Right cardiac atrium (tissue), 5 donors: ENCODE measurements at regions not wholly inside any gene's neighbourhood (a gene's known extent, or its start where the extent isn't known, plus 50 kb on each side); places are given as distances from the start of the nearest gene placed in this dataset.

ENCODE experiments used
- ATAC-seq, 2 donors: fragments of 200-7000 bp; cut with Tn5 transposase; one replicate each; pipeline versions ENCODE4 v1.8.0 to v1.9.1; 2020; ENCODE audit warnings: moderate library complexity in 2 of 2, mild to moderate bottlenecking in 1 of 2
- DNase-seq, 3 donors: peaks; one replicate each; pipeline ENCODE4 v3.0.0-alpha.2; 2020
- H3K27ac ChIP-seq: one replicate; pipeline ENCODE4 v1.5.1; 2013; ENCODE audit warnings: mild to moderate bottlenecking, low read length, control low read depth, moderate library complexity
- H3K27me3 ChIP-seq: one replicate; pipeline ENCODE4 v1.6.1; 2013; ENCODE audit not compliant: control insufficient read depth, insufficient read depth
- H3K4me1 ChIP-seq: one replicate; pipeline ENCODE4 v1.6.1; 2013; ENCODE audit warnings: low read length; ENCODE audit not compliant: control insufficient read depth, insufficient read depth
- H3K4me3 ChIP-seq: one replicate; pipeline ENCODE4 v1.5.1; 2013; ENCODE audit warnings: low read length, control low read depth
- H3K9me3 ChIP-seq: one replicate; pipeline ENCODE4 v1.6.1; 2013; ENCODE audit warnings: low read length; ENCODE audit not compliant: control insufficient read depth
- WGBS: extraction: QIAGEN DNeasy Blood & Tissue Kit; methylation state at CpG from one replicate; pipeline ENCODE4 v1.1.7; 2013; 5-methylcytosine and 5-hydroxymethylcytosine counted together
- intact Hi-C, 4 donors: fragments of 100-400 bp; cut with DNase I; formaldehyde crosslinking; loops; one replicate each; pipeline versions ENCODE4 v1.11.0 to v1.14.0; 2022 to 2023
- donor health status: healthy with polysubstance abuse.
- donor health status: DM: no; HTN: yes; CAD: no.
- donor health status: DM: no; HTN: no; CAD: no.
- donor health status: DM: no; HTN: yes; CAD: no; lungs with severe emphysema.
- donor health status: DM: yes; HTN: yes; CAD: no.

DNA sequence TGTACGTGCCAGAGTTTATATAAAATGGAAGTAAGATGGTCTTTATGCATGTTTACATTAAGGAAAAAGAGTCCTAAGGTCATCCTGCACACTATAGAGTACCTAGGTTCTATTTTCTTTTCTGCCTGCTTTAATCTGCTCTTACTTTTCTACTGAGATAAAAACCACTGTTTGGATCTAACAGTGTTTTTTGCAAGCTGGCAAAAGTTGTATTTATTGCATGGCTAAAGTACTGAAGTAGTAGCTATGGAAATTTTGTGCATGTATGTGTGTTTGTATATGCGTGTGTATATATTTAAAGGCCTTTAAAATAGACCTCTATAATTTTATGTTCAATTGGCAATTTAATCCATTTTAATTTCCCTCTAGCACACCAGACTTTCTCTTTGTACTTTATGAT, 98.3 kb upstream of the CPSF6 start:
- Histone ChIP-seq H3K4me1 (no peaks in the 10 kb centered on the region), H3K27ac (no peak overlapping the region), H3K27me3 (no peaks in the 10 kb centered on the region), H3K4me3 (no peak overlapping the region), H3K9me3 (peaks cover 2% of the 10 kb centered on the region)
- no peak for DNase-seq
- intact Hi-C loops, result no loop called here
- ATAC-seq, result no peak
- 77% methylated on average over 2 of the region's 2 CpGs for WGBS

DNA sequence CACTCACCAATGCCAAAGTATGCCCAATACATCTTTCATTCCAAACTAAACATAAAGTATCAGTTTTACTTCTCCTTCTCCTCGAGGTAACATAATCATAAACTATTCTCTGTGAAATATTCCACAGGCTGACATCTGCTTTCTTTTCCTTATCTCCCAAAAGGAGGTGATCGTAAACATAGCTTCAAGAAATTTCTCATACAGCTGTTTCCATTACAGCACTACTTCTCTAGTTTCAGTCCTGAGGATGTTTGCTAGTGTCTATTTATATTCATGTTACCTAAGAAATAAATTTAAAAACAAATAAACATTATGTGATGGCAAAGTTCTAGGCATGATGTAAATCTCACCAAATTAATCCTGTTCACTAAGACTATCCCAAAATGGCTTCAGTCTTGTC, 90.1 kb upstream of the CPSF6 start:
- 54% methylated on average over 2 of the region's 2 CpGs for WGBS
- ATAC-seq (no peak), DNase-seq (no peak)
- H3K27ac ChIP-seq, result no peak overlapping the region
- H3K4me3 ChIP-seq, result no peak overlapping the region
- no peaks in the 10 kb centered on the region for H3K9me3 ChIP-seq
- intact Hi-C loops, result no loop called here
- no peaks in the 10 kb centered on the region for H3K27me3 ChIP-seq
- H3K4me1 ChIP-seq, result no peaks in the 10 kb centered on the region

DNA sequence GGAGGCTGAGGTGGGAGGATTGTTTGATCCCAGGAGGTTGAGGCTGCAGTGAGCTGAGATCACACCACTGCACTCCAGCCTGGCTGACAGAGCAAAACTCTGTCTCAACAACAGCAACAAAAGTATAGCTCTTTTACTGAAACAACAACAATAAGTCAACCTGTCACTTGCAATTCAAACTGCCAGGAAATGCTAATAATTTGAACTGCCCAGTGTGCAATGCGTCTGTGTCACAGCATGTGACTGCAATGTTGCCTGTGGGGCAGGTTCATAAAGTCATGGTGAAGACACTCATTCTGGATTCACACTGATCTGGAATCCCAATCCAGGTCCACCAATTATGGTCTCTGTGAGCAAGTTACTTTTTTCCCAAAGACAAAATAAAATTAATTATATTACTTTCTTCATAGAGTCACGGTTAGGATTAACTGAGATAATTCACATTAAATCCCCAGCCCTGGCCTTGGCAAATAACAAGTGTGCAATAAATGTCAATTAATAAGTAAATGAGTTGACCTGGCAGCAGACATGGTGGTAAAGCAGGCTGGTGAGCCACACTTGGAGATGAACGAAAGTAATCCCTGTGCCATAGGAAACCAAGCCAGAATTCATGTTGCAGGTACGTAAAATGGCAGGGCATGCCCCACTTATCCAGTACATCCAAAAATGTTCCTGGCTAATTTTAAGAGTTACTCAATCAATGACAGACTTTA, 89.1 kb upstream of the CPSF6 start:
- no peak for DNase-seq
- Histone ChIP-seq H3K4me3 (no peak overlapping the region), H3K27ac (no peak overlapping the region), H3K9me3 (no peaks in the 10 kb centered on the region), H3K4me1 (no peaks in the 10 kb centered on the region), H3K27me3 (no peaks in the 10 kb centered on the region)
- intact Hi-C loops, result loop anchor here in 2 of 4 donors (5.0 to 10.0 kb wide), 2 partner anchors 102 to 105 kb away; no protein-coding TSS in a partner anchor
- WGBS, result 79% methylated on average over 4 of the region's 4 CpGs
- ATAC-seq, result no peak

- no peak overlapping the region for H3K27ac ChIP-seq
- intact Hi-C loops, result loop anchor here in 2 of 4 donors (5.0 to 10.0 kb wide), 2 partner anchors 102 to 104 kb away; no protein-coding TSS in a partner anchor
- DNase-seq (no peak), ATAC-seq (no peak)
- H3K4me3 ChIP-seq, result no peak overlapping the region
- H3K4me1 ChIP-seq, result no peaks in the 10 kb centered on the region
- 52% methylated on average over 2 of the region's 2 CpGs for WGBS
- no peaks in the 10 kb centered on the region for H3K27me3 ChIP-seq
- no peaks in the 10 kb centered on the region for H3K9me3 ChIP-seq
These were observed 88.6 kb upstream of the CPSF6 start for GRCh38 chr12:69150796-69151127.

- no peak for DNase-seq
- Histone ChIP-seq H3K4me3 (no peak overlapping the region), H3K27me3 (no peaks in the 10 kb centered on the region), H3K4me1 (no peaks in the 10 kb centered on the region), H3K27ac (no peak overlapping the region), H3K9me3 (no peaks in the 10 kb centered on the region)
- intact Hi-C loops, result loop anchor here in 2 of 4 donors (5.0 to 10.0 kb wide), 2 partner anchors 101 to 103 kb away; no protein-coding TSS in a partner anchor
- peak in 1 of 2 donors; percentile 15 for ATAC-seq
- WGBS, result 51% methylated on average over 7 of the region's 7 CpGs
These were observed 88.1 kb upstream of the CPSF6 start for GRCh38 chr12:69151254-69151764.

DNA sequence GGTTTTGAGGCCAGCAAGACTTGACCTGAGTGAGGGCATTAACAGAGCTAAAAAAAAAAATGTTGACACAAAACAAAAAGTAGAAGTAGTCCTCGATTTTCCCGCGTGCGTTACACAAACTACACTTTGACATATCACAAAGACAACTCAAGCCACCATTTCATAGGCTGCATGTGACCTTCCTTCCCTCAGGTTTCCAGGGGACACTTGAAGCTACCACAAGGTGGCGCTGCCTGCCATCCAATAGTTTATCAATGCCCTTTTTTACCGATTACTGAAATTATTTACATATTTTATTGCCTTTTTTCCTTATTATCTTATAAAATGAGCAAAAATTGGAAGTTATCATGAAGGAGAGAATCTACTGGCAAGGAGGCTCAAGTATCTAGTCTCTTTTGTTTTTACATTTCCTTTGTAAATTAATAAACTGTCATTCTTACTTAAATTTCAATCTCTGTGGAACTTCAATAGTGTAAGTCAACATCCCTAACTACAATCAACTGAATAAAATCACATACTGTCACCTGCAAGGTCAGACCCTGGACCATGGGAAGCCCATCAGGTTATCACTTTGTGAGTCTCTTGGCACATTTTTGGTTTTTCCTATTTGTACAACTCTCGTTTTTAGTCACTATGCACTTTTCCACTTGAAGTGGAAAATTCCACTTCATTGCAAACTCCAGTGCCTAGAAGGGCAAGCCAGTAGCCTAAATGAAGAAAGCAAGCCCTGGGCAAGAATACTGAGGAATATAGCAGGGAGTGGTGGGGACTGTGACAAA, 84.6 kb upstream of the CPSF6 start:
- intact Hi-C loops, result loop anchor here (5.0 to 10.0 kb wide), 2 partner anchors 98 to 100 kb away; no protein-coding TSS in a partner anchor
- Histone ChIP-seq H3K4me3 (no peak overlapping the region), H3K27me3 (no peaks in the 10 kb centered on the region), H3K4me1 (no peaks in the 10 kb centered on the region), H3K9me3 (no peaks in the 10 kb centered on the region), H3K27ac (no peak overlapping the region)
- DNase-seq (peak; percentile 65 to 87 (median 81)), ATAC-seq (peak; percentile 58 to 64)
- 10% methylated on average over 7 of the region's 7 CpGs for WGBS

- 18% methylated on average over 13 of the region's 13 CpGs for WGBS
- H3K27me3 ChIP-seq, result no peaks in the 10 kb centered on the region
- no peaks in the 10 kb centered on the region for H3K4me1 ChIP-seq
- ATAC-seq (peak; percentile 86 to 92), DNase-seq (peak; percentile 85 to 94 (median 93))
- no peak overlapping the region for H3K27ac ChIP-seq
- intact Hi-C loops, result loop anchor here in 3 of 4 donors (5.0 to 10.0 kb wide), 2 partner anchors 95 to 98 kb away; no protein-coding TSS in a partner anchor
- H3K4me3 ChIP-seq, result no peak overlapping the region
- no peaks in the 10 kb centered on the region for H3K9me3 ChIP-seq
These were observed 82.2 kb upstream of the CPSF6 start for GRCh38 chr12:69157023-69157655.

GRCh38 chr12:69161829-69162228, 77.5 kb upstream of the CPSF6 start:
- H3K9me3 ChIP-seq, result no peaks in the 10 kb centered on the region
- WGBS, result 45% methylated on average over 2 of the region's 2 CpGs
- DNase-seq (no peak), ATAC-seq (no peak)
- H3K27me3 ChIP-seq, result no peaks in the 10 kb centered on the region
- intact Hi-C loops, result no loop called here
- no peak overlapping the region for H3K4me3 ChIP-seq
- no peak overlapping the region for H3K27ac ChIP-seq
- H3K4me1 ChIP-seq, result no peaks in the 10 kb centered on the region

- Histone ChIP-seq H3K27ac (no peak overlapping the region), H3K4me1 (no peaks in the 10 kb centered on the region), H3K4me3 (no peak overlapping the region), H3K27me3 (no peaks in the 10 kb centered on the region), H3K9me3 (no peaks in the 10 kb centered on the region)
- DNase-seq (no peak), ATAC-seq (no peak)
- 76% methylated on average over 4 of the region's 4 CpGs for WGBS
- intact Hi-C loops, result no loop called here
These were observed 75.5 kb upstream of the CPSF6 start for GRCh38 chr12:69163681-69164362.

DNA sequence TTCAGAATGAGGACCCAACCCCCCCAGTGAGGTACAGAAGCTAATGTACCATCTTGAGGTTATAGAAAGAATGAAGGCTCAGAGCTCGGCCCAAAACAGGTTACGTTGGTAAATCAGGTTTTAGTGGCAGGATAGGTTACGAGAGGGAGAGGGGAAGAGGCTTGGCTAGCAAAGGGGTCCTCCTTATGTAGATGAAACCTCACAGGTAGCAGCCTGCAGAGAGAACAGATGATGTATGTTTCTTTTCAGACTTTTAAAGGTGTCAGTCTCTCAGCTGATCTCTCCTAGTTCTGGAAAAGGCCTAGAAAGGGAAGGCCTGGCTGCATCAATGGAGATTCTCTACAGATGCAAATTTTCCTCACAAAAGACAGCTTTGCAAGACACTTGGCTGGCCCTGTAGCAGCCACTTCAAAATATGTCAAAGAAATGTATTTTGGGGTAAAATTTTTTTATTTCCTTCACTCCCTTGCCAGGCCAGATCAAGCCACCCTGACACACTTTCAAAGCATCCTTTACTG, 71.7 kb upstream of the CPSF6 start:
- Histone ChIP-seq H3K9me3 (no peaks in the 10 kb centered on the region), H3K4me1 (no peaks in the 10 kb centered on the region), H3K27me3 (no peaks in the 10 kb centered on the region), H3K27ac (no peak overlapping the region), H3K4me3 (no peak overlapping the region)
- ATAC-seq (no peak), DNase-seq (no peak)
- intact Hi-C loops, result no loop called here
- 96% methylated on average over 3 of the region's 3 CpGs for WGBS
